ENCODE measurements at regions not wholly inside any gene's neighbourhood (a gene's known extent, or its start where the extent isn't known, plus 50 kb on each side); places are given as distances from the start of the nearest gene placed in this dataset.

DNA sequence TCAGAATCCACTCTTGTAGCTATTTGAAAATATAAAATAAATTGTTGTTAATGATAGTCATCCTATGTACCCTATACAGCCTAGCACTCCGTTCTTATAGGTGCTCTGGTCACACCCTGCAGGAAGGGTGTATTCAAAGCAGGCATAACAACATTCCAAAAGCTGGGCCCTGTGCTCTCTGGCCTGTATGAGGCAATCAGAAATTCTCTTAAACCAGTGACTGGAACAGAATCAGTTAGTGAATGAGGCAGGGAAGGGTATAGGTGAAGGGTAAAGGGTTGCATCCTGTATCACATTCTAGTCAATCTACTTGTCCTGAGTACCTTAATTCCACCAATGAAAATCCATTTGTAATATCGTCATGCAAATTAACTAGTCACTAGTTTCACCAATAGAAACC lies 154.5 kb upstream of the ZNF217 start:
- TF ChIP-seq CTCF (IDR thresholded peaks at IDR 0.05): no peak
- no peak for TF ChIP-seq POLR2A (IDR thresholded peaks at IDR 0.05)

Measured in vagina (tissue), 2 donors.